CD4-positive, alpha-beta memory T cell (primary cell): ENCODE measurements at regions not wholly inside any gene's neighbourhood (a gene's known extent, or its start where the extent isn't known, plus 50 kb on each side); places are given as distances from the start of the nearest gene placed in this dataset.

Experiments used
- CTCF ChIA-PET: fragments of 350-600 bp; sonication (Branson Sonifier 250); formaldehyde crosslinking; loops from one replicate; lab custom pipeline; 2021; ENCODE audit warnings: inconsistent platforms; ENCODE audit not compliant: partially characterized antibody; lab: Charles Lee
- POLR2A ChIA-PET: fragments of 350-600 bp; sonication (Branson Sonifier 250); formaldehyde crosslinking; loops from one replicate; lab custom pipeline; 2021; ENCODE audit not compliant: partially characterized antibody; lab: Charles Lee
- DNase-seq, 5 donors: peaks; one replicate each; pipeline versions ENCODE4 v3.0.0 to v3.0.0-alpha.2; 2020 to 2022; ENCODE audit warnings: mixed read lengths in 1 of 5
- H3K27ac ChIP-seq: one replicate; pipeline ENCODE4 v1.7.0; 2013; ENCODE audit warnings: low read depth, low read length
- H3K27me3 ChIP-seq: 2 replicates; pipeline ENCODE4 v1.7.0; 2013; ENCODE audit warnings: mild to moderate bottlenecking, low read length, moderate library complexity; ENCODE audit not compliant: insufficient read depth
- H3K36me3 ChIP-seq: 2 replicates; pipeline ENCODE4 v1.7.0; 2013; ENCODE audit warnings: mild to moderate bottlenecking, low read length, moderate library complexity; ENCODE audit not compliant: insufficient read depth
- H3K4me1 ChIP-seq: 2 replicates; pipeline ENCODE4 v1.7.0; 2013; ENCODE audit warnings: mild to moderate bottlenecking, low read length, moderate library complexity; ENCODE audit not compliant: insufficient read depth
- H3K4me3 ChIP-seq, 2 donors: one replicate each; pipeline ENCODE4 v1.7.0; 2013; ENCODE audit warnings: low read length in 2 of 2, mild to moderate bottlenecking in 1 of 2
- H3K9me3 ChIP-seq, 2 donors: one replicate each; pipeline ENCODE4 v1.7.0; 2013; ENCODE audit warnings: low read length in 2 of 2, control low read depth in 1 of 2; ENCODE audit not compliant: control insufficient read depth in 1 of 2
- H3K27ac Mint-ChIP-seq, 7 donors: one replicate each; pipeline ENCODE4 v1.8.0; 2020 to 2021; ENCODE audit warnings: mixed read lengths in 7 of 7, mild to moderate bottlenecking in 6 of 7, inconsistent platforms in 3 of 7, moderate library complexity in 3 of 7
- H3K27me3 Mint-ChIP-seq, 2 donors: one replicate each; pipeline ENCODE4 v1.8.0; 2020 to 2021; ENCODE audit warnings: mixed read lengths in 2 of 2
- H3K36me3 Mint-ChIP-seq, 2 donors: one replicate each; pipeline ENCODE4 v1.8.0; 2020 to 2021; ENCODE audit warnings: mixed read lengths in 2 of 2, inconsistent platforms in 1 of 2, mild to moderate bottlenecking in 1 of 2
- H3K4me1 Mint-ChIP-seq, 4 donors: one replicate each; pipeline ENCODE4 v1.8.0; 2020 to 2021; ENCODE audit warnings: mixed read lengths in 4 of 4, mild to moderate bottlenecking in 1 of 4
- H3K4me3 Mint-ChIP-seq, 8 donors: one replicate each; pipeline ENCODE4 v1.8.0; 2020 to 2021; ENCODE audit warnings: mixed read lengths in 8 of 8, mild to moderate bottlenecking in 7 of 8, moderate library complexity in 6 of 8, inconsistent platforms in 3 of 8
- H3K9me3 Mint-ChIP-seq, 8 donors: one replicate each; pipeline ENCODE4 v1.8.0; 2020 to 2021; ENCODE audit warnings: mixed read lengths in 8 of 8, mild to moderate bottlenecking in 5 of 8, inconsistent platforms in 3 of 8, moderate library complexity in 1 of 8
- intact Hi-C: fragments of 100-400 bp; cut with micrococcal nuclease; formaldehyde crosslinking; loops from one replicate; pipeline ENCODE4 v1.15.1; 2023

- Mint-ChIP-seq H3K4me1 (peaks cover 0 to 3% (median 0%) of the 10 kb centered on the region in 4 donors), H3K9me3 (peaks cover 0 to 15% (median 3%) of the 10 kb centered on the region in 8 donors), H3K27me3 (no peaks in the 10 kb centered on the region), H3K36me3 (no peaks in the 10 kb centered on the region), H3K4me3 (no peak overlapping the region), H3K27ac (no peak overlapping the region)
- no peaks in the 10 kb centered on the region for H3K27me3 ChIP-seq
- H3K27ac ChIP-seq, result no peak overlapping the region
- H3K4me1 ChIP-seq, result no peaks in the 10 kb centered on the region
- no peak overlapping the region for H3K4me3 ChIP-seq
- ChIA-PET POLR2A (no interaction called here), CTCF (no interaction called here)
- intact Hi-C loops, result no loop called here
- DNase-seq, result no peak
- no peaks in the 10 kb centered on the region for H3K36me3 ChIP-seq
- no peaks in the 10 kb centered on the region for H3K9me3 ChIP-seq
These were observed 177.9 kb upstream of the TENM3 start for GRCh38 chr4:182065255-182065654.

- Histone ChIP-seq H3K36me3 (no peaks in the 10 kb centered on the region), H3K27ac (no peak overlapping the region), H3K9me3 (no peaks in the 10 kb centered on the region), H3K4me3 (no peak overlapping the region), H3K4me1 (no peaks in the 10 kb centered on the region), H3K27me3 (no peaks in the 10 kb centered on the region)
- Mint-ChIP-seq H3K36me3 (no peaks in the 10 kb centered on the region), H3K27ac (no peak overlapping the region), H3K9me3 (peaks cover 2 to 15% (median 3%) of the 10 kb centered on the region in 8 donors), H3K4me1 (peaks cover 0 to 3% (median 0%) of the 10 kb centered on the region in 4 donors), H3K27me3 (peaks cover 0 to 1% of the 10 kb centered on the region in 2 donors), H3K4me3 (no peak overlapping the region)
- intact Hi-C loops, result no loop called here
- ChIA-PET POLR2A (no interaction called here), CTCF (no interaction called here)
- DNase-seq, result no peak
These were observed 177.2 kb upstream of the TENM3 start for GRCh38 chr4:182066037-182066436.

GRCh38 chr4:182067828-182068227 lies 175.4 kb upstream of the TENM3 start:
- intact Hi-C loops, result no loop called here
- Mint-ChIP-seq H3K27ac (no peak overlapping the region), H3K36me3 (no peaks in the 10 kb centered on the region)

GRCh38 chr4:182068920-182069319 lies 174.3 kb upstream of the TENM3 start:
- Histone ChIP-seq H3K36me3 (no peaks in the 10 kb centered on the region), H3K27ac (no peak overlapping the region), H3K4me1 (no peaks in the 10 kb centered on the region), H3K9me3 (no peaks in the 10 kb centered on the region), H3K27me3 (no peaks in the 10 kb centered on the region), H3K4me3 (no peak overlapping the region)
- peaks cover 0 to 3% (median 0%) of the 10 kb centered on the region in 4 donors for H3K4me1 Mint-ChIP-seq
- no peak overlapping the region for H3K4me3 Mint-ChIP-seq
- no peaks in the 10 kb centered on the region for H3K36me3 Mint-ChIP-seq
- H3K9me3 Mint-ChIP-seq, result peaks cover 2 to 14% (median 5%) of the 10 kb centered on the region in 8 donors
- CTCF ChIA-PET, result no interaction called here
- POLR2A ChIA-PET, result no interaction called here
- no peak overlapping the region for H3K27ac Mint-ChIP-seq
- H3K27me3 Mint-ChIP-seq, result peaks cover 0 to 1% of the 10 kb centered on the region in 2 donors
- no peak for DNase-seq
- intact Hi-C loops, result no loop called here

More at GRCh38 chr4:182067828-182068227, 175.4 kb upstream of the TENM3 start:
- no peaks in the 10 kb centered on the region for H3K36me3 ChIP-seq
- H3K27me3 Mint-ChIP-seq, result peaks cover 0 to 1% of the 10 kb centered on the region in 2 donors
- DNase-seq, result no peak
- H3K4me1 Mint-ChIP-seq, result peaks cover 0 to 3% (median 0%) of the 10 kb centered on the region in 4 donors
- POLR2A ChIA-PET, result no interaction called here
- H3K4me3 ChIP-seq, result no peak overlapping the region
- H3K4me3 Mint-ChIP-seq, result no peak overlapping the region
- H3K4me1 ChIP-seq, result no peaks in the 10 kb centered on the region
- H3K9me3 Mint-ChIP-seq, result peaks cover 2 to 15% (median 5%) of the 10 kb centered on the region in 8 donors
- no peaks in the 10 kb centered on the region for H3K9me3 ChIP-seq
- H3K27ac ChIP-seq, result no peak overlapping the region
- CTCF ChIA-PET, result no interaction called here
- H3K27me3 ChIP-seq, result no peaks in the 10 kb centered on the region

- POLR2A ChIA-PET, result no interaction called here
- Histone ChIP-seq H3K27ac (no peak overlapping the region), H3K36me3 (no peaks in the 10 kb centered on the region), H3K9me3 (no peaks in the 10 kb centered on the region), H3K4me1 (no peaks in the 10 kb centered on the region), H3K4me3 (no peak overlapping the region), H3K27me3 (no peaks in the 10 kb centered on the region)
- Mint-ChIP-seq H3K4me3 (no peak overlapping the region), H3K4me1 (no peaks in the 10 kb centered on the region), H3K9me3 (peaks cover 0 to 18% (median 10%) of the 10 kb centered on the region in 8 donors), H3K27ac (no peak overlapping the region), H3K36me3 (no peaks in the 10 kb centered on the region), H3K27me3 (peaks cover 0 to 1% of the 10 kb centered on the region in 2 donors)
- intact Hi-C loops, result no loop called here
- no peak for DNase-seq
- CTCF ChIA-PET, result no interaction called here
These were observed 169.9 kb upstream of the TENM3 start for GRCh38 chr4:182073278-182073677.

- CTCF ChIA-PET, result no interaction called here
These were observed 169.1 kb upstream of the TENM3 start for GRCh38 chr4:182074139-182074538.

GRCh38 chr4:182074810-182075209 lies 168.4 kb upstream of the TENM3 start:
- Histone ChIP-seq H3K4me1 (no peaks in the 10 kb centered on the region), H3K4me3 (no peak overlapping the region), H3K36me3 (no peaks in the 10 kb centered on the region), H3K27ac (no peak overlapping the region), H3K9me3 (no peaks in the 10 kb centered on the region), H3K27me3 (no peaks in the 10 kb centered on the region)
- DNase-seq, result no peak
- no peaks in the 10 kb centered on the region for H3K4me1 Mint-ChIP-seq
- H3K27me3 Mint-ChIP-seq, result peaks cover 0 to 1% of the 10 kb centered on the region in 2 donors
- peaks cover 0 to 18% (median 10%) of the 10 kb centered on the region in 8 donors for H3K9me3 Mint-ChIP-seq
- H3K27ac Mint-ChIP-seq, result no peak overlapping the region
- POLR2A ChIA-PET, result no interaction called here
- intact Hi-C loops, result no loop called here
- H3K36me3 Mint-ChIP-seq, result no peaks in the 10 kb centered on the region
- no peak overlapping the region for H3K4me3 Mint-ChIP-seq
- CTCF ChIA-PET, result interaction anchor here (0.7 kb wide), 1 partner anchor 347 kb away, joined by 3 read pairs; no protein-coding TSS in a partner anchor

More at GRCh38 chr4:182074139-182074538, 169.1 kb upstream of the TENM3 start:
- Histone ChIP-seq H3K4me3 (no peak overlapping the region), H3K9me3 (no peaks in the 10 kb centered on the region), H3K4me1 (no peaks in the 10 kb centered on the region), H3K36me3 (no peaks in the 10 kb centered on the region), H3K27ac (no peak overlapping the region), H3K27me3 (no peaks in the 10 kb centered on the region)
- Mint-ChIP-seq H3K27ac (no peak overlapping the region), H3K27me3 (peaks cover 0 to 1% of the 10 kb centered on the region in 2 donors), H3K4me1 (no peaks in the 10 kb centered on the region), H3K36me3 (no peaks in the 10 kb centered on the region), H3K9me3 (peaks cover 0 to 18% (median 10%) of the 10 kb centered on the region in 8 donors), H3K4me3 (no peak overlapping the region)
- POLR2A ChIA-PET, result no interaction called here
- intact Hi-C loops, result no loop called here
- DNase-seq, result no peak
